ENCODE measurements at regions not wholly inside any gene's neighbourhood (a gene's known extent, or its start where the extent isn't known, plus 50 kb on each side); places are given as distances from the start of the nearest gene placed in this dataset.

DNA sequence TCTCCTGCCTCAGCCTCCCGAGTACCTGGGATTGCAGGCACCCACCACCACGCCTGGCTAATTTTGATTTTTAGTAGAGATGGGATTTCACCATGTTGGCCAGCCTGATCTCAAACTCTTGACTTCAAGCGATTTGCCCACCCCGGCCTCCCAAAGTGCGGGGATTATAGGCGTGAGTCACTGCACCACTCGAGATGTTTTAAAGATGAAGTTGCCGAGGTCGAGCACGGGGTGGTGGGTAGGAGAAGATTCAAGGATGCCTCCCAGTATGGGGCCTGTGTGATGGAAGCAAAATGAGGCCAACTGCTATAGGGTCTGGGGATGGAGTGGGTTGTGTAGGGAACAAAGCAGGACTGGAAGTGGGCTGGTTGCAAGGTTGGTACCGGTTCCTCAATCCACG is 245.2 kb downstream of the MN1 start:
- DNase-seq: no peak

DNA sequence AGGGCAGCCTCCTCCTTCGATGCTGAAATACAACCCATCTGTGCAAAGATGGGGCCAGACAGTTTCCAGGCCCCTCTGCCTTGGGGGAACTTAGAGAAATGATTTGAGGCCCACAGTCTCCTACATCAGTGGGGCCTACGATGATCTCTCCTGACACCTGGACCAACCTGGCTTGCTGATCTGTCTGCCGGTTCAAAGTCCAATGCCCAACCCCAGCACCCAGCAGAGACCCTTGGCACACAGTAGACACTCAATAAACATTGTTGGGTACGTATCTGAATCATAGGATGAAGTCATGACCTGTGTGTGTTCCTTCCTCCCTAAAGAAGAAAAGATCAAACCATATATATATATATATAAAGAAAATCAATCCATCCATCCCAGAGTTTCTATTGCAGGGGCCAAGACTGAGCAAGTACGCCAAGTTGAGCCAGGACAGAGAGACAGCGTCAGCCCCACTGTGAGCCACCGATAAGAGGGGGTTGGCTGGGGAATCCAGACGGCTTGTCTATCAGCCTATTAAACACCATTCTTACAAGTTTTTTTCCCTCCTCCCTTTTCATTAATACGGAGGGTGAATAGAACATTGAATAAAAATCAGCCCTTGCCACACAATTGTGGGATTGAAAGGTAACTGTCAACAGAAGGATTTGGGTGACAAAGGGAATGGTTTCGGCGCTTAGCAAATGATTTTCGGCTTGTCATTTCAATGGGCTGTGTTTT is 244.1 kb downstream of the MN1 start:
- no peak for DNase-seq

DNA sequence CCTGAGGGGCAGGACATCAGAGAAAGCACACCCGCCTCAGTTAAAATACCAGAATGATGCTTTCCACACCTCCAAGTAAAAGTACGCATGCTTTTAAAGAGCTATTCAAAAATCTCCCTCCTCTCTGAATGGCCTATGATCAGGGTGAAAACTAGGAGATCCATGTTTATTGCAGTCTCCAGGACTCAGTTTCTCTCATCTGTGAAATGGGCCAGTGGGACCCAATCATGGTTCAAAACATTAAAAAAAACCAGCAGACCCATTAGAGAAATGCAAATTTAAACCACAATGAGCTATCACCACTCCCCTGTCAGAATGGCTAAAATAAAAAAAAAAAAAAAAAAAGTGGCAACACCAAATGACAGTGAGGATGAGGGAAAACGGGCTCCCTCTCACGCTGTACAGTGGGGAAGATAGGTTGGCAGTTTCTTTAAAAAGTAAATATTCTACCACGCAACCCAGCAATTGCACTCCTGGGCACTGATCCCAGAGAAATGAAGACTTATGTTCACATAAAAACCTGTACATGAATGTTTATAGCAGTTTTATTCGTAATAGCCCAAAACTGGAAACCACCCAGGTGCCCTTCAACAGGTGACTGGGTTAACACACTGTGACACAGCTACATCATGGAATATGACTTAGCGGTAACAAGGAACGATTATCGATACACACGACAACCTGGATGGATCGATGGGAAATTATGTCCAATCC is 242.7 kb downstream of the MN1 start:
- DNase-seq: no peak

DNA sequence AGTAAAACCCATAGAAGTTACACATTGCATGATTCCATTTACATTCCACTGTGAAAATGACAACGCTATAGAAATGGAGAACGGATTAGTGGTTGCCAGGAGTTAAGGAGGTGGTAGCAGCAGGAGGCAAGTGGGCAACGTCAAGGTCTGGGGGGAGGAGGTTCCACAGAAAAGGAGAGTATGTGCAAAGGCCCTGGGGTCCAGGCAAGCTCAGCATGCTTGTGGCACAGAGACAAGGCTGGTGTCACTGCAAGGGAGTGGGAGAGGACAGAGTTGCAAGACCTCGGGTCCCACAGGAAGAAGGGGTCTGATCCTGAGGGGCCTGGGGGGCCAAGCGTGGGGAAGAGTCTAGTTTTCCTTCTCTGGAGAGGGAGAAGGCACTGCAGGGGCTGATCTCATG is 240.8 kb downstream of the MN1 start:
- no peak for DNase-seq

DNA sequence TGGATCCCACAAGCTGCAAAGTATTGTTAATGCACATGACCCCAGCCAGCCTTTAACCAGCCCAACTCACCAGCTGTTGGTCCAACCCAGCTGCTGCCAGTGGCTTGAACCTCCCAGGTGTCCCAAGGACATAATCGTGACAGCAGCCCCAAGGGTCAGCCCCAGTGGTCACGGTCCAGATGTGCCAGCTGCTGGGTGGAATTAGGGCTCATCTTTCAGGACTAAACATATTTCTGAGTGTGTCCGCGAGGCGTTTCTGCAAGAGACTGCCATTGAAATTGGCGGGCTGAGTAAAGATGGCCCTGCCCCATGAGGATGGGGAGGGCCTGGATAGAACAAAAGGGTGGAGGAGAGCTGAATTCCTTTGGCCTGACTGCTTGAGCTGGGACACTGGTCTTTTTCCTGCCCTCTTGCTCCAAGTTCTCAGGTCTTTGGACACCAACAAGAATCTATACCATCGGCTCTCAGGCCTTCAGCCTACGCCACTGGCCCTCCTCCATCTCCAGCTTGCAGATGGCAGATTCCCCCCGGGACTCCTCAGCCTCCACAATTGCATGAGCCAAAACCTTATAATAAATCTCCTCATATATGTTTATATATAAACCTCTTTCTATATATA is 240.2 kb downstream of the MN1 start:
- peak in 1 of 3 donors; percentile 67 for DNase-seq

DNA sequence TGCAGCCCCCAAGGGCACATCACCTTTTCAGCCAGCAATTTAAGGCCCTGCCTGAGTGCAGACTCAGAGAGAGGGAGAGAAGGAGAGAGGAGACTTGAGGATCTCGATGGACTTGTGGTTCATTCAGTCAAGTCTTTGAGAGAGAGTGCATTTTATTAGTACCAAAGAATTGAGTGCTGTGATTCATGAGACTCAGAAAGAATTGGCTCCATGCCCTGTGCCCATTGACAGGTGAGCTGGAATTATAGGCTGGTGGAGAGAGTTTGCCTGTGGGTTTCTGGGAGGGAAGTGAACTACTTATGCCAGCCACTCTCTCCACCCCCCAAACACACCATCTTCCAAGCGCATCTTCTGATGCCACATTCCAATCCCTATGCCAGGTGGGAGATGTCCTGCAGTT is 236.8 kb downstream of the MN1 start:
- DNase-seq: no peak

DNA sequence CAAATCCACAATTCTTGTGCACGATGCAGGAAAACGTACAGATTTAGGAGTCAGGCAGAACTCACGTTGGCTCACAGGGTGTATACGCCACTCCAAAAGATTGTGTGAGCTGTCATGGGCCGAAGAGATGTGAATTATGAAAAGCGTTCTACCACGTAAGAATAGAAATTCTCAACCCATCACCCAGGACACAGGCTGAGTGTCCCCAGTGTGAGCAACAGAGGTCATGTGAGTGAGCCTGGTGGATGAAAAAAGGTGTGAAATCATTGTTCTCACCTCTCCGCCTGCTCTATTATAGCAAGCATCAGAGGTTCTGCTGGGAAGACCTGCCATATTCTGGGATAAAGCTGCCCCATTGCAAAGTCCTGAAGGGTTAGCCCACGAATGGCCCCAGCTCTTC is 235.0 kb downstream of the MN1 start:
- no peak for DNase-seq

DNA sequence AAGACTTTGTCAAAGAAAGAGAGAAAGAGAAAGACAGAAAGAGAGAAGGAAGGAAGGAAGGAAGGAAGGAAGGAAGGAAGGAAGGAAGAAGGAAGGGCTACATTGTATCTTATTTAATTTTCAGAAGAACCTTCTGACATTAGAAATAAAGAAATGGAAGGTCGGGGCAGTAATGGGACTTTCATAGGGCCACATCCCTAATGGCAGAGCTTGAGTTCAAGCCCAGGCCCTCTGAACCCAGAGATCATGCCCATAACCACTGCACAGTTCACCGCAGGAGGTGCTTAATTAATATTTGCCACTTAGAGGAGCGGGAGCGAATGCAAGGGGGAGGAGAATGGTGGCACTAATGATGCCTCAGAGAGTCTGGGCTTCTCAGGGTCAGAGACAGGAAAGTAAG is 233.3 kb downstream of the MN1 start:
- no peak for DNase-seq

DNA sequence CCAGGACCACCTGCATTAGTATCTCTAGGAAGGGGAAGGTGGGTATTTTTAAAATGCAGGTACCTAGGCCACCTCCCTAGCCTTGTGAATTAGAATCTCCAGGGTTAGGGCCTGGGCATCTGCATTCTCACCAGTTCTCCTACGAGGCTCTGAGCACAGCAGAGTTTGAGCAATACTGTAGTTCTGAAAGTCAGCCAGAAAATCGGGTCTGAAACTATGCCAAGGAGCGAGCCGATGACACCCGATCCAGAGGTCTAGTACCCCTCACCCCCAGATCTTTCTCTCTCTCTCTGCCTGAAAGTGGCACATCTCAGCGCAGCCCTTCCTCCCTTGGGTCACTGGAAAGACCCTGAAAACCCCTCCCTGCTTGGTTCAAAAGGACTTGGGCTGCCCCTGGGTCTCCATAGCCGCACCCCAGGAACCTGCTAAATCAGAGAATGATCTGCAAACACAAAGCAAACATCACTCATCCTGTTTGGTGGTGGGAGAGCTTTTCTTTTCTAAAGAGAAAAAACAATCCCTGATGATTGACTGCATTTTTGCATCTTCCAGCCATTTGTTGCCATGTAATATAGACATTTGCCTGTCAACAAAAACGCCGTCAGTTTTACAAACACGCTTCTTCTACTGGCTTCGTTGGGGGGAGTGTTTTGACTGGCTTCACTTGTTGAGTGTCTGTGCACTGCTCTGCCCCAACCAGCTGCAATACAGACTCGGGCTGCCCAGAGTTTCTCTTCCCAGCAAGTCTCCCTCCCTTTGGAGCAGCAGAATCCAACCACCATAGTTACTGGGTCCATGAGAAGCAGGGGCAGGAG is 229.9 kb downstream of the MN1 start:
- no peak for DNase-seq

DNA sequence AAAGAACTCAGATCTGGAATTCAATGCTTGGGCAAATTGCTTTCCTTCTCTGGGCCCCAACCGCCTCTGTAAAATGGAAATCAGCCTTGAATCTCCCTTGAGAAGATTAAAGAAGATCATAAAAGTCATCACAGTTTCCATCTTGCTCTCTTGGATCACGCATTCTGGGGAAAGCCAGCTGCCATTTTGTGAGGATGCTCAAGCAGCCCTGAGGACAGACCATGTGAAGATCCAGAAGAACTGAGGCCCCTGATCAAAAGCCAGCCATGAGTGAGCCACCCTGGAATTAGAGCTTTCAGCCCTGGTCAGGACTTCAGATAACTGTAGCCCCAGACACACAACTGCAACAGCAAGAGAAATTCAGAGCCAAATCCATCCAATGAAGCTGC is 229.3 kb downstream of the MN1 start:
- no peak for DNase-seq

DNA sequence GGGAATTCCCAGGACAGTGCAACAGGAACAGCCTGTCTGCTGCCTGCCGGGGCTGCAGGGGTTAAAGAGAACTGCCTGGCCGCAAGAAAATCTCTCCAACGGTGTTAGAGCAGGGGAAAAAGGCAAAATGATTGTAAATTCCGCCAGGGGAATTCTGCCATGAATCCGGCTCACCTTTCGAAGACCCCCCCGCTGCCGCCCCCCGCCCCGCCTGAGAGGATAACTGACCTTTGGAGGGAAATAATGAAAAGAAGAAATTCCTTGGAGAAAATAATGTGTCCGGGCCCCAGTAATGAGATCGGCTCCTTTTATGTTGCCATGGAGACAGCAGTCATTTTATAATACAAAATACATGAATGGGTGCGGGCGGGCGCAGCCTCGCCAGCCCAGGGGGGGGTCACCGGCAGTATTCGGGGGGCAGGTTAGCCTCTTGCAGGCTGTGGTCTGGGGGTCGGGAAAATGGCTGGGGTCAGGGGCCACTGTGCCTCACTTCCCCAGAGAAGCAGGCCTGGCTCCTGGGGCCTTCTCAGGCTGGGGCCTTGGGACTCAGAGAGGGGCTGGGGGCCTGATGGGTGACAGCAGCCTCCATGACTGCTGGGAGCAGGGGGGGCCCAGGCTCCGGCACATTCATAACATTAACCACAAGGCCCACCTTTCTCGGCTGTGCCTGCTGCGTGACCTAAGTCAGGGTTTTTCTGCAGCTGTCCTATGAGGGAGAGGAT is 228.1 kb downstream of the MN1 start:
- DNase-seq: peak in 1 of 3 donors; percentile 56

DNA sequence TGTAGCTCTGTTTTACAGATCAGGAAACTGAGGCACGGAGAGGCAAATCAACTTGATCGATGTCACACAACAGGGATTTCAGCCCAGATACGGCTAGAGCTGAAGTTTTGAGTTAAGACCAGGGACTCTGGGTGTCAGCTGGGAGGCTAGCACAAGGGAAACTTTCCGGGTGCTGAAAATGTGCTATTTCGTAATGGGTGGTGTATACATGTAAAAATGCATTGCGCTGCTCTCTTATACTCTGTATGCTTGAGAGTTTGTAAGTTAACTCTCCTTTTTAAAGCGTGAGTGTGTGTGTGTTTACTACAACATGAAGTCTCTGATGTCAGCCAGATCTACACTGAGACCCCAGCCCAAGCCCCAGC is 227.6 kb downstream of the MN1 start:
- DNase-seq: no peak

DNA sequence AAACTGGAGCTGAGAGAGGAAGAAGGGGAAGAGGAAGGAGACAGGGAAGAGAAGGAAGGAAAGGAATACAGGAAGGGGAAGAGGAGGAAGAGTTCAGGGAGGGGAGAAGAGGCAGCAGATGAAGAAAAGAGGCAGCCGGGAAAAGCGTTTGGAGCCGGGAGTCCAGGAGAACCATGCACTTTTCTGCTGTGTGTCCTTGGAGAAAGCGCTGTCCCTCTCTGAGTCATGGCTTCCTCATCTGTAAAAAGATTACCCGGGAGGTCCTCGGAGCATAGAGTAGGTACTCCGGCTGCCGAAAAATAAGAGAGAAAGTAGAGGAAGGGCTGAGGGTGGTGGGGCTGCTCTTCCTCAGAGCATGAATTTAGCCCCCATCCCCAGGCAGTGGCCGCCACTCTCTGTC is 226.9 kb downstream of the MN1 start:
- DNase-seq: no peak

DNA sequence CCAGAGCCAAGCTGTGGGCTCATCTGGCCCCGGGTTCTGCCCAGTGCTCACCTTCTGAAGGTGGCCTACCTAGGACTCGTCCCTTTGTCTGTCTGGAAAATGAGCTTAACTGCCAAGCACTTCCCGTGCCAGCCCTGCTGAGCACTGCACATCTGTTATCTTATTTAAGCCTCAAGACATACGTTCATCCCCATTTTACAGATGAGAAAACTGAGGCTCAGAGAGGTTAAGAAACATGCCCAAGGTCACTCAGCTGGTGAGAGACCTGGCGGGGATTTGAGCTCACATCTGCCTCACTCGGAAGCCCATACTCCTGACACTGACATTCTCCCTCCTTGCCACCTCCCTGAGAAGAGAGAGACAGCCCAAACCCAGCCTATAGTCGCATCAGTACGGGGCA is 226.2 kb downstream of the MN1 start:
- DNase-seq: no peak

DNA sequence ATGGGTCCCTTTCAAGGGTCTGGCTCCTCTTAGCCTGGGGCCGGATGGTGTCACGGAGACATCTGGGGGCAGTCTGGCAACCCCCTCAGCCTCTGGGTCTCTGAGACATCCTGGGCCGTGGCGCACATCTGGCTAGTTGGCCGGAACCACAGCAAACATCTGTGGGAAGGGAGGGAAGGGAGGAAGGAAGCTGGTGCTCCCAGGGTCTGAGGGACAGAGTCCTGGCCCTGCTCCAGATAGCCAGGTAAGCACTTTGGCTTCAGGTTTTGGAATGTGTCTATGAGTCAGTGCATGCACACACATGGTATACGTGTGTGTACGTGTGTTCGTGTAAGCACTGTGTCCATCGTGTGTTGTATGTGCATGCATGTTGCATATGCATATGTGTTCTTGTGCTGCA is 225.1 kb downstream of the MN1 start:
- peak in 1 of 3 donors; percentile 80 for DNase-seq

DNA sequence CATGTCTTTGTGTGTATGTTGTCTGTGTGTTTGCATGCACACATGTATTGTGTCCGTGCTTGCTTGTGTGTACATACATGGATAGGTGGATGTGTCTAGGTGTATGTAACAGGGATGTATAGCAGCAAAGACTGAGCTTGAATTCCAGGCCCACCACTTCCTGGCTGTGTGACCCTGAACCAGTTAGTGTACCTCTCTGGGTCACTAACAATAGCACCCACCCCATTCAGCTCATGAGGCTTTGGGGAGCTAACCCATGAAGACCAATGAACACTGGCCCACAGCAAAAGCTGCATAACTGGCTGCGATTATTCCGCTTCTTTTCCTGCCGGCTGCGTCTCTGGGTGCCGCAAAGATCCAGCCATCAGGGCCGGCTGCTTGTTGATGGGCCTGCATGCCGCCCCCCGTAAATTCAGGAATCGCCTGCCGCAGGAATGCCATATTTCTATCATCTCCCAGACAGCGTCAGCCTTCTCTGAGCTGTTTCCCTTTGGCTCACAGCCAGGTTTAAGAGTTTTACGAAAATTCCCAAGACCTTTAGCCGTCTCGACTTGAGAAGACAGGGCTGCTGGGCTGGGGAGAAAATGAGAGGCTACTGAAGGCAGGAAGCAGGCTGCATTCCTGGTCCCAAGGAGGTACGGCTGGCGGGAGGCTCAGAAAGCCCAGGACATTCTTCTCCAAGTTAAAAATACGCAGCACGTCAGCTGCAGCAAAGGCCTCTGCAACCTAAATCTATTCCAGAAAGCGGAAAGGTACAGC is 224.6 kb downstream of the MN1 start:
- DNase-seq: peak; percentile 75 to 90 (median 83)

DNA sequence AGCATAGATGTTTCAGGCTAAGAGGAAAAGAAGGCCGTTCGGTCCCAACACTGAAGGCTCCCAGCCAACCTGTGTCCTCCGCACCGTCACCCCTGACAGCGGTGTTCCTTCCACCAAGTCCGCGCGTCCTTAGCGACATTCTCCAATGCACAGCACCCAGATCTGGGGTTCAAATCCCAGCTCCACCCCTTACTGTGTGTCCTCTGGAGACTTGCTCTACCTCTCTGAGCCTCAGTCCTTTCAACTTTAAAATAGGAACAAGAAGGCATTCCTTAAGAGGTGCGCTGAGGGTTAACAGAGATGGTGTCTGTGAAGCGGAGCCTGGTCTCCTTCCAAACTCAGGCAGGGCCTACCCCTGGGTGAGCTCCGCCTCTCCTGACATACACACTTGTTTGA is 224.0 kb downstream of the MN1 start:
- DNase-seq: no peak

DNA sequence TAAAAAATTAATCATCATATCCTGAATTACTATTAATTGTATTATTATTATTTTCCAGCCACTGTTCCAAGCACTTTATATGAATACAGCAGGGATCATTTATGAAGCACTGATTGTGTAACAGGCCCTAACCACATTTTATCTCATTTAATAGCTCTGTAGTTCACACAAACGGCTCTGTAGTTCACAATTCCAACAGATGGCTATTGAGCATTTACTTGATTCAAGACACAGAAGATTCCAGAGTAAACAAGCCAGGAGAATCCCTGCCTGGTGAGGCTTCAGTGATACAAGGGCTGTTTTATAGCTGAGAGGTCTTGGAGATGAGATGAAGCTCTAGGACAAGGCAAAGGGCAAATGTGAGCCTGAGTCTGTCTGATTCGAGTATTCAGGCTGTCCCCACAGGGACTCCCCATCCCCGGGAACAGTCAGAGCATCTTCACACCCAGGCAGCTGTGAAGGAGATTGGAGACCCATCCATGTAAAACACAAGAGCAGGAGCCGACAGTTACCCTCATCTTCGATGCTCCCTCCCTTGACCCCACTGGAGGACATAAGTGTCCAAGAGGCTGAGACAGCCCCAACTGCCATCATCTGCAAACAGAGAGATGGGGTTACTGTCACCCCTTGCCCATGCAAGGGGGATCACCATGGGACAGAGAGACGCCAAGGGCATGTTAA is 222.5 kb downstream of the MN1 start:
- peak in 1 of 3 donors; percentile 51 for DNase-seq

DNA sequence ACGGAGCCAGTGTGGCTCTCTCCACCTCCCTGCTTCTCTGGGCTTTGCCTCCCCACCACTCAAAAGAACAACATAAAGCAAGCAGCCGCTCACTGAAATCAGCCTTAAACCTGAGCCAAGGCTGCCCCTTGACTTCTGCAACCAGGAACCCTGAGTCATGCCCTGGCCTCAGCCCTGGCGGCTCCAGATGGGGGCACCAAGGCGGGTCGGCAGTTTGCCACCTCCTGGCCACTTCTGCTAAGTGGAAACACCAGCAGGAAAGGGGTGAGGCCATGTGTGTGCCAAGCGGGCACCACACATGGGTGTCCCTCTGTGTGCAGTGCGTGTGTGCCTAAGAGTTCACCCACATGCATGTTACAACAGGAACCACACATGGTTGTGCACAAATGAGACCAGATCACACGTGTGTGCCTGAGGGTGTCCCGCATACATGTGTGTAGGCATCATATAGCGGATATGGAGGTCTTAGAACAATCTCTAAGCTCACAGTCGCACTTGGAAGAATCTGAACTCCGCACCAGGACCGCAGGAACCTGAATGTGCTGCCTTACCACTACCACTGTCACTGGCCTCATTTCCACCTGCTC is 221.2 kb downstream of the MN1 start:
- no peak for DNase-seq

DNA sequence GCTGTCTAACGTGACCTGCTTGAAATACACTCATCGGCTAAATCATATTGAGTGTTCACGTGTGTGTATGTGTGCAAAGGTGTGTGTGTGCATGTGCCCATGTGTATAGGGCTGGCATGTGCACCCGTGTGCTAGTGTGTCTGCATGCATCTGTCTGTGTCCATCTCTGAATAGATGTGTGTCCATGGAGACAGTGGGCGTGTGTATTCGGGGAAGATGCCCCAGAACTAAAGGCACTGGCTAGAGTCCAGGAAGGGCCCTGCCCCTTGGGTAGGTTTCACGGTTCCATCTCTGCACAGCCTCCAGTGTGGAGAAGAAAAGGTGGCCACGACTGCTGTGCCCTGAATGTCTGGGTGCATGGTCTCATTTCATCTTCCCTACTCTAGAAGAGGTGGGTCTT is 220.3 kb downstream of the MN1 start:
- DNase-seq: no peak

Data from muscle of back (tissue), 3 donors.